Parathyroid adenoma (tissue), 2 donors: ENCODE measurements at regions not wholly inside any gene's neighbourhood (a gene's known extent, or its start where the extent isn't known, plus 50 kb on each side); places are given as distances from the start of the nearest gene placed in this dataset.
A peak's percentile ranks its signal among the peaks of the same experiment; 100 is the strongest.

Experiments
- H2AFZ ChIP-seq: fragments of 300-600 bp; sonication (generic); one replicate; pipeline ENCODE4 v1.7.0; 2017; ENCODE audit warnings: antibody characterized with exemption, mild to moderate bottlenecking
- H3K27ac ChIP-seq: fragments of 300-600 bp; sonication (generic); one replicate; pipeline ENCODE4 v1.7.0; 2017
- H3K27me3 ChIP-seq: fragments of 300-600 bp; sonication (generic); one replicate; pipeline ENCODE4 v1.7.0; 2017; ENCODE audit warnings: low read length; ENCODE audit not compliant: control insufficient read depth, insufficient read depth
- H3K36me3 ChIP-seq: fragments of 300-600 bp; sonication (generic); one replicate; pipeline ENCODE4 v1.7.0; 2017; ENCODE audit warnings: low read length; ENCODE audit not compliant: control insufficient read depth, insufficient read depth
- H3K4me1 ChIP-seq: fragments of 300-600 bp; sonication (generic); one replicate; pipeline ENCODE4 v1.7.0; 2017; ENCODE audit warnings: control low read depth
- H3K4me2 ChIP-seq: fragments of 300-600 bp; sonication (generic); one replicate; pipeline ENCODE4 v1.7.0; 2017; ENCODE audit warnings: low read length
- H3K4me3 ChIP-seq: fragments of 300-600 bp; sonication (generic); one replicate; pipeline ENCODE4 v1.7.0; 2017; ENCODE audit warnings: low read depth, low read length
- H3K79me2 ChIP-seq: fragments of 300-600 bp; sonication (generic); one replicate; pipeline ENCODE4 v1.7.0; 2017; ENCODE audit warnings: control low read depth
- H3K9ac ChIP-seq: fragments of 300-600 bp; sonication (generic); one replicate; pipeline ENCODE4 v1.7.0; 2017; ENCODE audit warnings: mild to moderate bottlenecking
- H3K9me3 ChIP-seq: fragments of 300-600 bp; sonication (generic); one replicate; pipeline ENCODE4 v1.7.0; 2017; ENCODE audit warnings: low read length; ENCODE audit not compliant: control insufficient read depth
- CTCF ChIP-seq: fragments of 300-600 bp; sonication (generic); IDR thresholded peaks from one replicate; pipeline ENCODE4 v1.7.0; 2017; ENCODE audit warnings: antibody characterized with exemption, mild to moderate bottlenecking
- donor health status: primary hyperparathyroidism.

- Histone ChIP-seq H3K36me3 (no peaks in the 10 kb centered on the region), H3K9ac (no peak overlapping the region), H2AFZ (no peak overlapping the region), H3K9me3 (no peaks in the 10 kb centered on the region), H3K27ac (no peak overlapping the region), H3K4me2 (peak overlapping the region; percentile 4), H3K4me3 (no peak overlapping the region), H3K79me2 (no peaks in the 10 kb centered on the region), H3K4me1 (no peaks in the 10 kb centered on the region), H3K27me3 (no peaks in the 10 kb centered on the region)
- TF ChIP-seq CTCF, result no peak
Observed at GRCh38 chr13:60327511-60327910, 69.5 kb upstream of the TDRD3 start.

GRCh38 chr13:60328073-60328472 lies 68.9 kb upstream of the TDRD3 start:
- Histone ChIP-seq H3K27ac (no peak overlapping the region), H3K4me1 (no peaks in the 10 kb centered on the region), H3K79me2 (no peaks in the 10 kb centered on the region), H3K27me3 (no peaks in the 10 kb centered on the region), H3K36me3 (no peaks in the 10 kb centered on the region), H3K4me2 (no peak overlapping the region), H3K4me3 (no peak overlapping the region), H2AFZ (no peak overlapping the region), H3K9ac (no peak overlapping the region), H3K9me3 (no peaks in the 10 kb centered on the region)
- no peak for TF ChIP-seq CTCF

DNA sequence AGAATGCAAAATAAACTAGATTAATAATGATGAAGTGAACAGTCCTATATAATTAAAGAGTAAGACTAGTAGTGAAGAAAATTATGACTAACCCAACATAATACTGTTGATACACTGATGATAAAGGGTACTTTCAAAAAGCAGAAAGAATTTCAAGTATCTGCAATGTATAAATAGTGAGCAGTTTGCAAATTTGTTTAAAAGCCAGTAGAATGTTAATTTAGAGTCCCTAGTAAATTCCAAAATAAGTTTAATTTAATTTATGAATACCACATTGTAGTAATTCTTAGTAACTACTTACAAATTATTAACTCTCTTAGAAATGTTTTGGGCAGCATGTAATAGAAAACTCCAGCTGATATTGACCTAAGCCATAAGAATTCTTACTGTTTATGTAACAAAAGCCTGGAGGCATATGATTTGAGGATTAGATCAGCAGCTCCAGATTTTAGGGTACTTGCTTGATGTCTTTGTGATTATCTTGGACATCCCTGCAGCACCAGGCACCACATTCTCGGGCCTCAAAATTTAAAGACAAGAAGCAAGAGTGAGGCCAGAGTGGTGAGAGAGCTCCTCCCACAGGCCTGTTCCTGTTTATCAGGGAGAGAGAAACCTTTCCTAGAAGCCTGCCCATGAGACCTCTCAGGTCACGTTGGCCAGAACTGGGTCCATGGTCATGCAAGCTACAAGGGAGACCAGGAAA lies 67.6 kb upstream of the TDRD3 start:
- H3K4me1 ChIP-seq, result no peaks in the 10 kb centered on the region

GRCh38 chr13:60331249-60332012 lies 65.6 kb upstream of the TDRD3 start:
- no peak for TF ChIP-seq CTCF
- H3K4me1 ChIP-seq, result no peaks in the 10 kb centered on the region
- no peaks in the 10 kb centered on the region for H3K36me3 ChIP-seq
- H3K27ac ChIP-seq, result no peak overlapping the region
- H3K79me2 ChIP-seq, result no peaks in the 10 kb centered on the region
- H3K27me3 ChIP-seq, result no peaks in the 10 kb centered on the region
- H2AFZ ChIP-seq, result no peak overlapping the region
- no peak overlapping the region for H3K4me2 ChIP-seq
- no peaks in the 10 kb centered on the region for H3K9me3 ChIP-seq
- H3K4me3 ChIP-seq, result no peak overlapping the region
- H3K9ac ChIP-seq, result no peak overlapping the region

More for the DNA sequence above, 67.6 kb upstream of the TDRD3 start:
- TF ChIP-seq CTCF, result peak; percentile 21
- Histone ChIP-seq H3K4me2 (no peak overlapping the region), H3K36me3 (no peaks in the 10 kb centered on the region), H2AFZ (no peak overlapping the region), H3K4me3 (no peak overlapping the region), H3K9me3 (no peaks in the 10 kb centered on the region), H3K9ac (no peak overlapping the region), H3K79me2 (no peaks in the 10 kb centered on the region), H3K27ac (no peak overlapping the region), H3K27me3 (no peaks in the 10 kb centered on the region)
